ENCODE measurements at regions not wholly inside any gene's neighbourhood (a gene's known extent, or its start where the extent isn't known, plus 50 kb on each side); places are given as distances from the start of the nearest gene placed in this dataset.

DNA sequence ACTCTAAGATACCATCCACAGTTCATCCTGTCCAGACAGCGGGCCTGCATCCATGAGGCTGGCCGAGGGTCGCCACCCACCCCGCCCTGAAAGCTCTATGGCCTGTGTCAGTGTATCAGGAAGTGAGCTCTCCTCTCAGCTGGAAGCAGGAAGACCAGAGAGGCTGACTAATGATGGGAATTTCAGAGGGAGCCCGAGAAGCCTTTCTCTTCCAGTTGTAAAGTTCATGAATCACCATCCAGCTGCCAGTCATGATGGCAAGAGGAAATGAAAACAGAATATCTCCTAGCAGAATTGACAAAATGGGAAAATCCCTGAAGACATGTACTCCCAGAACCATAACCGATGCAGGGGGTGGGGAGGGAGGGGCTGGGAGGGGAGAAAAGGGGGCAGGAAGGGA, 109.6 kb upstream of the RPS6KA2 start:
- Histone ChIP-seq H3K4me3 (ENCODE audit: low read depth in 1 of 5, low read length in 5 of 5) (no peak overlapping the region), H3K36me3 (ENCODE audit: control insufficient read depth in 5 of 5, insufficient read depth in 5 of 5, low read length in 5 of 5) (no peaks in the 10 kb centered on the region), H3K9me3 (ENCODE audit: control insufficient read depth in 5 of 5, low read length in 5 of 5) (no peaks in the 10 kb centered on the region), H3K9ac (ENCODE audit: low read length in 5 of 5) (no peak overlapping the region), H3K4me1 (ENCODE audit: control insufficient read depth in 5 of 5, insufficient read depth in 5 of 5, low read length in 5 of 5) (no peaks in the 10 kb centered on the region), H3K27me3 (ENCODE audit: control insufficient read depth in 5 of 5, insufficient read depth in 4 of 5, low read length in 5 of 5) (no peaks in the 10 kb centered on the region), H3K27ac (ENCODE audit: low read depth, low read length) (no peak overlapping the region)

DNA sequence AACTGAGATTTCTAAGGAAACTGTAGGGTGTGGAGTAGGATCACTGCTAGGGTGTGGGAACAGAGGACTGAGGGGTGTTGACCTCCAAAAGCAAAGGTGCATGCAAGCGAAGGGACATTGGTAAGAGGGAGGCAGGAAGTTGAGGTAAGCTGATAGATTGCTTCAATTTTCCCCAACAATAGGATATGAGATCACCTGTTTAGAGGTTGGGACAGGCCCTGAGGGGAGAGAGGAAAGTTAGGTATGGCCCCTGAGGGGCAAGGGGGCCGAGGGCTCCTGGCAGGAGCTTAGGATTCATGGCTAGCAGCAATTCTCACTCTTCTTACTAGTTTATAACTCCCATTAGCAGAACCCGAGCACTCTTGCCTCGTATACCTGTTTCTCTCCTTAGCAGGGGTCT, 106.8 kb upstream of the RPS6KA2 start:
- Histone ChIP-seq H3K9ac (ENCODE audit: low read length in 5 of 5) (no peak overlapping the region), H3K36me3 (ENCODE audit: control insufficient read depth in 5 of 5, insufficient read depth in 5 of 5, low read length in 5 of 5) (no peaks in the 10 kb centered on the region), H3K27ac (ENCODE audit: low read depth, low read length) (no peak overlapping the region), H3K4me3 (ENCODE audit: low read depth in 1 of 5, low read length in 5 of 5) (no peak overlapping the region), H3K4me1 (ENCODE audit: control insufficient read depth in 5 of 5, insufficient read depth in 5 of 5, low read length in 5 of 5) (no peaks in the 10 kb centered on the region), H3K27me3 (ENCODE audit: control insufficient read depth in 5 of 5, insufficient read depth in 4 of 5, low read length in 5 of 5) (peaks cover 0 to 3% (median 0%) of the 10 kb centered on the region in 5 donors), H3K9me3 (ENCODE audit: control insufficient read depth in 5 of 5, low read length in 5 of 5) (no peaks in the 10 kb centered on the region)

DNA sequence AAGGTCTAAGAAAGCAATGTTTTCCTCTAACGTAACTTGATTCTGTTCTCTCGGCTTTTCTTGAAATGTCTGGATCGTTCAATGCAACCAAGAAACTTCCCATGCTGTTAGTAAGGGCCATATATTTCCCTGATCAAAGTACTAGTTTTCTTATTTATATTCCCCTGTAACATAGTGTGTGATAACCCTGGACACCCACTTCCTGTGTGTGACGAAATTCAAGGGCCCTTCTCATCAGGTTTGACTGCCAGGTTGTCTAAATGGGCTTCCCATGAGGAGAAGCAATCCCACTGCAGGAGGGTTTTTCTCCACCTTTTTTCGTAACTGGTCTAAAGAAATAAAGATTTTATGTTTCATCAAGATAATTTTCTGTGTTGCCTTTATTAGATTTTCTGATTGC, 102.6 kb upstream of the RPS6KA2 start:
- Histone ChIP-seq H3K27me3 (ENCODE audit: control insufficient read depth in 5 of 5, insufficient read depth in 4 of 5, low read length in 5 of 5) (peaks cover 0 to 5% (median 0%) of the 10 kb centered on the region in 5 donors), H3K9me3 (ENCODE audit: control insufficient read depth in 5 of 5, low read length in 5 of 5) (no peaks in the 10 kb centered on the region), H3K9ac (ENCODE audit: low read length in 5 of 5) (no peak overlapping the region)

DNA sequence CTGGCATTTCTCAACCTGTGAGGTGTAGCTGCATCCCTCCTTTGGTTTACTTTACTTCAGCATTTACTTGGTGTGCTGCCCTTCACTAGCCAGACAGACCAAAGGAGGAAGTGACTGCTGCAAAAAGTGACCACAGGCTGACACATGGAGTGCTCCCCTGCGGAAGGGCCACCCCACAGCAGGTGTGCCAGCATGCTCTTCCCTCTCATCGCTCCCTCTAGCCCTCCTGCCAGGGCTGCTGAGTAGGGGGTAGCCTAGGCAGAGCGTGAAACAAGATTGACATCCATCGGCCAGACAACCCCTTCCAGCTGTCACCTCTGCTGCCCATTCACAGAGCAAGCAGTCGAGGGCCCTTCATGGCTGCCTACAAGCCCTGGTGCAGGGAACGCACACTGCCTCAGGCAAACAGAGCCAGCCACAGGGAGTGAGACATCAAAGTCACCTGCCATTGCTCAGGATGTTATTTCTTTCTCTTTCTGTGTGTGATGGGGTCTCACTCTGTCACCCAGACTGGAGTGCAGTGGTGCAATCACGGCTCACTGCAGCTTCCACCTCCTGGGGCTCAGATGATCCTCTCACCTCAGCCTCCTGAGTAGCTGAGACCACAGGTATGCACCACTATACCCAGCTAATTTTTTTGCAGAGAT, 102.0 kb upstream of the RPS6KA2 start:
- peaks cover 0 to 5% (median 0%) of the 10 kb centered on the region in 5 donors for H3K27me3 ChIP-seq (ENCODE audit: control insufficient read depth in 5 of 5, insufficient read depth in 4 of 5, low read length in 5 of 5)
- H3K36me3 ChIP-seq (ENCODE audit: control insufficient read depth in 5 of 5, insufficient read depth in 5 of 5, low read length in 5 of 5): no peaks in the 10 kb centered on the region
- no peak overlapping the region for H3K27ac ChIP-seq (ENCODE audit: low read depth, low read length)
- H3K9me3 ChIP-seq (ENCODE audit: control insufficient read depth in 5 of 5, low read length in 5 of 5): no peaks in the 10 kb centered on the region
- H3K4me1 ChIP-seq (ENCODE audit: control insufficient read depth in 5 of 5, insufficient read depth in 5 of 5, low read length in 5 of 5): no peaks in the 10 kb centered on the region
- H3K9ac ChIP-seq (ENCODE audit: low read length in 5 of 5): no peak overlapping the region
- no peak overlapping the region for H3K4me3 ChIP-seq (ENCODE audit: low read depth in 1 of 5, low read length in 5 of 5)

More for the DNA sequence above, 102.6 kb upstream of the RPS6KA2 start:
- Histone ChIP-seq H3K27ac (ENCODE audit: low read depth, low read length) (no peak overlapping the region), H3K4me1 (ENCODE audit: control insufficient read depth in 5 of 5, insufficient read depth in 5 of 5, low read length in 5 of 5) (no peaks in the 10 kb centered on the region), H3K4me3 (ENCODE audit: low read depth in 1 of 5, low read length in 5 of 5) (no peak overlapping the region), H3K36me3 (ENCODE audit: control insufficient read depth in 5 of 5, insufficient read depth in 5 of 5, low read length in 5 of 5) (no peaks in the 10 kb centered on the region)

DNA sequence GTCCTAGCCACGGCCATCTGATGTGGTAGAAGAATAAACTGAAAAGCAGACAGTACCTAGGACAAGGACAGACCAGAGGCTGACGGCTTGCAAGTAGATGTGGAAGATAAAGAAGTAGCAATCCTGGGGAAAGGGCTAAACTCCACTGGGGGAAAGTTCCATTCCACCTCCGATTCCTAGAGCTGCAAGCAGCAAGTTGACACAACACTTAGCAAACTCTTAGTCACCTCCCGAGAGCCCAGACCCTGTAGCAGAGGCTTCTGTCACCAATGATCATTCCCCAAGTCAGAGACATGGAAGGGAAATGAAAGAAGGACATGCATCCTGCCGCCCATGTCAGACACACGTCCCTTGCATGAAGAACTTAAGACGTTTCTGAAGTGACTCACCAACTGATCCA, 99.2 kb upstream of the RPS6KA2 start:
- H3K27me3 ChIP-seq (ENCODE audit: control insufficient read depth in 5 of 5, insufficient read depth in 4 of 5, low read length in 5 of 5): peaks cover 0 to 5% (median 0%) of the 10 kb centered on the region in 5 donors

DNA sequence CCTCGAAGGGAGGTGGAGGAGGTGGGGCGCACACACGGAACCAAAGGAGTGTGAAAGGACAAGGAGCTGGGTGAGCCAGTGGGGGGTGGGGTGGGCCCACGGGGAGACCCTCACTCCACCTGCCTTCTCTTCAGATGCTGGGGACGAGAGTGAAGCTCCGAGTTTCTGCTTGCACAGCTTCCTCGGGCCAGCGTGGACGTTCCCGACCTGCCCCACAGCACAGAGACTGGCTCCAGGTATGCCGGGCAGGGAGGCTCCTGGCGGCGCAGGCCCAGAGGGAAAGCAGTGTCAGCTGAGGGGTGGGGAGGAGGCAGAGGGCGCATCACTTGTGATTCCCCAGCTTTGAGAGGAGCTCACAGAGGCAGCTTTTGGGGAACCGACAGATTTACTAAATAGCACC, 98.5 kb upstream of the RPS6KA2 start:
- Histone ChIP-seq H3K27ac (ENCODE audit: low read depth, low read length) (no peak overlapping the region), H3K4me3 (ENCODE audit: low read depth in 1 of 5, low read length in 5 of 5) (no peak overlapping the region), H3K27me3 (ENCODE audit: control insufficient read depth in 5 of 5, insufficient read depth in 4 of 5, low read length in 5 of 5) (peaks cover 0 to 5% (median 0%) of the 10 kb centered on the region in 5 donors), H3K9ac (ENCODE audit: low read length in 5 of 5) (no peak overlapping the region), H3K4me1 (ENCODE audit: control insufficient read depth in 5 of 5, insufficient read depth in 5 of 5, low read length in 5 of 5) (no peaks in the 10 kb centered on the region), H3K9me3 (ENCODE audit: control insufficient read depth in 5 of 5, low read length in 5 of 5) (no peaks in the 10 kb centered on the region), H3K36me3 (ENCODE audit: control insufficient read depth in 5 of 5, insufficient read depth in 5 of 5, low read length in 5 of 5) (no peaks in the 10 kb centered on the region)

More for the DNA sequence above, 99.2 kb upstream of the RPS6KA2 start:
- Histone ChIP-seq H3K4me1 (ENCODE audit: control insufficient read depth in 5 of 5, insufficient read depth in 5 of 5, low read length in 5 of 5) (no peaks in the 10 kb centered on the region), H3K9ac (ENCODE audit: low read length in 5 of 5) (no peak overlapping the region), H3K9me3 (ENCODE audit: control insufficient read depth in 5 of 5, low read length in 5 of 5) (no peaks in the 10 kb centered on the region), H3K36me3 (ENCODE audit: control insufficient read depth in 5 of 5, insufficient read depth in 5 of 5, low read length in 5 of 5) (no peaks in the 10 kb centered on the region), H3K27ac (ENCODE audit: low read depth, low read length) (no peak overlapping the region), H3K4me3 (ENCODE audit: low read depth in 1 of 5, low read length in 5 of 5) (no peak overlapping the region)

DNA sequence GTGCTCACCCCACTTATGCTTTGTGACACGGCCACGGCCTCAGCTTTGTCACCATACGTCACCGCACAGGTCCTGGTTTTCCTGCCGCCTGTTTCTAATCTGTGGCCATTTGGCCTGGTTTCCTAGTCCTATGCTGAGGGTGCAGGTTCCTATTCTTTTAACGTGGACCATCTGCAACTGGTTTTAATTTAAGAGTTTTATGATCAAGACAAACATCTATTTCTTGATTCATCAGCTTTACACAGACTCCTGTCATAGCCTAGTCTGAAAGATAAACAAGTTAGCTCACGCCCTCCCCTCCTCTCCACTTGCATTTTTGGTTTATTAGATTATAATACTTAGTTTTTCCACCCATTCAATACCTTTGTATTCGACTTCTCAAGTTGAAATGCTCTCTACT, 97.5 kb upstream of the RPS6KA2 start:
- H3K9ac ChIP-seq (ENCODE audit: low read length in 5 of 5): no peak overlapping the region
- H3K27ac ChIP-seq (ENCODE audit: low read depth, low read length): no peak overlapping the region
- H3K4me1 ChIP-seq (ENCODE audit: control insufficient read depth in 5 of 5, insufficient read depth in 5 of 5, low read length in 5 of 5): no peaks in the 10 kb centered on the region
- no peaks in the 10 kb centered on the region for H3K36me3 ChIP-seq (ENCODE audit: control insufficient read depth in 5 of 5, insufficient read depth in 5 of 5, low read length in 5 of 5)
- H3K4me3 ChIP-seq (ENCODE audit: low read depth in 1 of 5, low read length in 5 of 5): no peak overlapping the region
- H3K9me3 ChIP-seq (ENCODE audit: control insufficient read depth in 5 of 5, low read length in 5 of 5): no peaks in the 10 kb centered on the region
- peaks cover 0 to 5% (median 0%) of the 10 kb centered on the region in 5 donors for H3K27me3 ChIP-seq (ENCODE audit: control insufficient read depth in 5 of 5, insufficient read depth in 4 of 5, low read length in 5 of 5)

DNA sequence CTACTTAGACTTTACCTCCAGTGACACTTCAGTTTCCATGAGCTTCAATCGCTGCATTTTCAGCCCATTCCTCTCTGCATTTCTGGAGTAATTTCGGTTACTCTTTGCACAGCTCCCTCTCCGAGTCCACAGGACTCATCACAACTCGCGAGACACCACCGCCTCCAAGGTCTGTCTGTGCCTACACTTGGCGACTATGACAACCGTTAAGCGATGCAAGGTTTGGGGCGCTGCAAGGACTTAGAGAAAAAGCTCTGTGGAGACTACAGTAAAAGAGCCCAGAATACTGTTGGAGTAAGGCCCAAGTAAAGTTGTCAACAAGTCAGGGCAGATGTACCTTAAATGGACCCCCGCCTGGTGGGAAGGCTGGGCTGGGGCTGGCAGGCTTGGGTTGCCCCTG, 95.7 kb upstream of the RPS6KA2 start:
- H3K4me3 ChIP-seq (ENCODE audit: low read depth in 1 of 5, low read length in 5 of 5): no peak overlapping the region
- H3K27ac ChIP-seq (ENCODE audit: low read depth, low read length): no peak overlapping the region
- no peaks in the 10 kb centered on the region for H3K9me3 ChIP-seq (ENCODE audit: control insufficient read depth in 5 of 5, low read length in 5 of 5)
- H3K4me1 ChIP-seq (ENCODE audit: control insufficient read depth in 5 of 5, insufficient read depth in 5 of 5, low read length in 5 of 5): no peaks in the 10 kb centered on the region
- H3K9ac ChIP-seq (ENCODE audit: low read length in 5 of 5): no peak overlapping the region
- H3K27me3 ChIP-seq (ENCODE audit: control insufficient read depth in 5 of 5, insufficient read depth in 4 of 5, low read length in 5 of 5): peaks cover 0 to 3% (median 0%) of the 10 kb centered on the region in 5 donors
- H3K36me3 ChIP-seq (ENCODE audit: control insufficient read depth in 5 of 5, insufficient read depth in 5 of 5, low read length in 5 of 5): no peaks in the 10 kb centered on the region

DNA sequence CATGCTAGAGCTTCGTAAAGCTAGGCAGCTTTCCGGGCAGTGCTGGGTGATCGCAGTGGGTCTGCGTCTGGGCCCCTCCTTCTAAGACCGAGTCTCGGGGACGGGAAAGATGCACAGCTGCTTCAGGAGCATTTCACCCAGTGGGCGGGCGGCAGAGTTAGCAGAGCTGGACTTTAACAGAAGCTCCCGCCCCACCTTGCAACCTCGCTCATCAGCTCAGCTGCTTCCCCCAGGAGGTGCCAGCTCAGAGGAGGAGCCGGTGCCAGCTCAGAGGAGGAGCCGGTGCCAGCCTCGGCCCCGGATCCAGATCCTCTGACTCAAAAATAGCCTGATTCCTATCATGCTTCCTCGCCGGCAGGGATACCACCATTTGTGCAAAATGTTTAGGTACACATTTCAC, 94.5 kb upstream of the RPS6KA2 start:
- Histone ChIP-seq H3K36me3 (ENCODE audit: control insufficient read depth in 5 of 5, insufficient read depth in 5 of 5, low read length in 5 of 5) (no peaks in the 10 kb centered on the region), H3K4me3 (ENCODE audit: low read depth in 1 of 5, low read length in 5 of 5) (no peak overlapping the region), H3K9ac (ENCODE audit: low read length in 5 of 5) (no peak overlapping the region), H3K4me1 (ENCODE audit: control insufficient read depth in 5 of 5, insufficient read depth in 5 of 5, low read length in 5 of 5) (no peaks in the 10 kb centered on the region), H3K9me3 (ENCODE audit: control insufficient read depth in 5 of 5, low read length in 5 of 5) (no peaks in the 10 kb centered on the region), H3K27me3 (ENCODE audit: control insufficient read depth in 5 of 5, insufficient read depth in 4 of 5, low read length in 5 of 5) (peaks cover 0 to 3% (median 0%) of the 10 kb centered on the region in 5 donors), H3K27ac (ENCODE audit: low read depth, low read length) (no peak overlapping the region)

DNA sequence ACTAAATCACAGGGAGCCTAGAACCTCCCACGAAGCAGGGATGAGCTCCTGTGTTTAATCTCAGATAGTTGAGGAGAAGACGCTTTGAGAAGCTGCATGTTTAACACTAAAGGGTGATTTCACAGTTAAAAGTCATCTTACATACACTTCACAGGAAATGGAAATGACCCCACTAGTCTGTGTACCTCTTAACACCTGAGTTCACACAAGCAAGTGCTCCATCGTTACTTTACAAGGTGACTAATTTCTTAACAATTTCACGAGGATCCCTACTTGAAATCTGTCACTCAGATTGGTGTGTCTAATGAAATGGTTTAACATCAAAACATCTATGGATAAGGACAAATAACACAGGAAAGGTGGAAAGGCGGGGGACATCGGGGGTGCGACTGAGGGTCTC, 93.8 kb upstream of the RPS6KA2 start:
- Histone ChIP-seq H3K4me1 (ENCODE audit: control insufficient read depth in 5 of 5, insufficient read depth in 5 of 5, low read length in 5 of 5) (no peaks in the 10 kb centered on the region), H3K9me3 (ENCODE audit: control insufficient read depth in 5 of 5, low read length in 5 of 5) (no peaks in the 10 kb centered on the region), H3K36me3 (ENCODE audit: control insufficient read depth in 5 of 5, insufficient read depth in 5 of 5, low read length in 5 of 5) (no peaks in the 10 kb centered on the region), H3K27ac (ENCODE audit: low read depth, low read length) (no peak overlapping the region), H3K9ac (ENCODE audit: low read length in 5 of 5) (no peak overlapping the region), H3K27me3 (ENCODE audit: control insufficient read depth in 5 of 5, insufficient read depth in 4 of 5, low read length in 5 of 5) (peaks cover 0 to 3% (median 0%) of the 10 kb centered on the region in 5 donors), H3K4me3 (ENCODE audit: low read depth in 1 of 5, low read length in 5 of 5) (no peak overlapping the region)
